Gastrocnemius medialis (tissue), 4 donors: ENCODE measurements at regions not wholly inside any gene's neighbourhood (a gene's known extent, or its start where the extent isn't known, plus 50 kb on each side); places are given as distances from the start of the nearest gene placed in this dataset.

Experiments
- ATAC-seq, 2 donors: fragments of 150-250 bp; one replicate each; pipeline ENCODE4 v1.9.1; 2016
- DNase-seq, 2 donors: peaks; one replicate each; pipeline ENCODE4 v3.0.0-alpha.2; 2019
- H3K27ac ChIP-seq, 4 donors: fragments of 200-600 bp; sonication (generic); 1 replicate in 1 of 4; 2 replicates in 3 of 4; pipeline ENCODE4 v1.5.1; 2016 to 2018; ENCODE audit warnings: mild to moderate bottlenecking in 2 of 4, moderate library complexity in 1 of 4
- H3K27me3 ChIP-seq, 3 donors: fragments of 200-600 bp; sonication (generic) in 2 of 3; 1 replicate in 1 of 3; 2 replicates in 2 of 3; pipeline versions ENCODE4 v1.5.1 to v1.6.0; 2016 to 2019; ENCODE audit warnings: mild to moderate bottlenecking in 1 of 3, moderate library complexity in 1 of 3
- H3K36me3 ChIP-seq, 2 donors: fragments of 200-600 bp; sonication (generic) in 1 of 2; one replicate each; pipeline ENCODE4 v1.5.1; 2017 to 2018
- H3K4me1 ChIP-seq, 2 donors: fragments of 200-600 bp; sonication (generic) in 1 of 2; one replicate each; pipeline ENCODE4 v1.5.1; 2016 to 2017; ENCODE audit warnings: mild to moderate bottlenecking in 2 of 2
- H3K4me3 ChIP-seq, 4 donors: fragments of 200-600 bp; sonication (generic) in 3 of 4; 1 replicate in 1 of 4; 2 replicates in 3 of 4; pipeline ENCODE4 v1.5.1; 2016 to 2019; ENCODE audit warnings: mild to moderate bottlenecking in 2 of 4
- H3K9me3 ChIP-seq, 3 donors: fragments of 200-600 bp; sonication (generic) in 2 of 3; 1 replicate in 1 of 3; 2 replicates in 2 of 3; pipeline ENCODE4 v1.5.1; 2016 to 2019
- CTCF ChIP-seq, 5 experiments: fragments of 450-650 bp in 3 of 5; fragments of 200-600 bp in 2 of 5; sonication (generic) in 2 of 5; IDR thresholded peaks in 4 of 5; conservative IDR thresholded peaks in 1 of 5; 1 replicate in 4 of 5; 2 replicates in 1 of 5; pipeline ENCODE4 v1.5.1; 2016 to 2019; ENCODE audit warnings: antibody characterized with exemption in 5 of 5, mild to moderate bottlenecking in 3 of 5, moderate library complexity in 3 of 5
- POLR2A ChIP-seq, 2 donors: fragments of 450-650 bp; IDR thresholded peaks; one replicate each; pipeline ENCODE4 v1.6.1; 2017; ENCODE audit warnings: antibody characterized with exemption in 2 of 2, mild to moderate bottlenecking in 2 of 2, moderate library complexity in 2 of 2
- in situ Hi-C, 4 donors: fragments of 200-750 bp; cut with MboI; loops; one replicate each; pipeline versions ENCODE4 v1.15.0 to v1.8.0; 2017; ENCODE audit warnings: low sequenced_read_pairs in 4 of 4
- intact Hi-C: fragments of 100-400 bp; cut with DNase I; formaldehyde crosslinking; loops from one replicate; pipeline ENCODE4 v1.15.1; 2023; ENCODE audit warnings: low total_unique reads

- Histone ChIP-seq H3K27ac (no peak overlapping the region), H3K4me1 (no peaks in the 10 kb centered on the region)
- ATAC-seq = no peak
These were observed 149.3 kb upstream of the WNT4 start for GRCh38 chr1:22292011-22292788.

GRCh38 chr1:22295396-22295795 lies 152.5 kb upstream of the WNT4 start:
- H3K27ac ChIP-seq = no peak overlapping the region
- no peaks in the 10 kb centered on the region for H3K36me3 ChIP-seq
- H3K4me1 ChIP-seq = no peaks in the 10 kb centered on the region
- DNase-seq = no peak
- TF ChIP-seq CTCF (IDR thresholded peaks at IDR 0.05 in 4 of 5, conservative IDR thresholded peaks at IDR 0.05 in 1 of 5) (no peak), POLR2A (IDR thresholded peaks at IDR 0.05) (no peak)
- intact Hi-C loops (no loop called here), in situ Hi-C loops (no loop called here)
- ATAC-seq = no peak
- H3K9me3 ChIP-seq = no peaks in the 10 kb centered on the region
- H3K4me3 ChIP-seq = no peak overlapping the region
- peaks cover 8 to 20% (median 20%) of the 10 kb centered on the region in 3 donors for H3K27me3 ChIP-seq

More at GRCh38 chr1:22292011-22292788, 149.3 kb upstream of the WNT4 start:
- TF ChIP-seq POLR2A (IDR thresholded peaks at IDR 0.05) = no peak
- TF ChIP-seq CTCF (IDR thresholded peaks at IDR 0.05 in 4 of 5, conservative IDR thresholded peaks at IDR 0.05 in 1 of 5) = no peak
- no peaks in the 10 kb centered on the region for H3K9me3 ChIP-seq
- H3K36me3 ChIP-seq = no peaks in the 10 kb centered on the region
- no peak for DNase-seq
- in situ Hi-C loops (no loop called here), intact Hi-C loops (no loop called here)
- H3K4me3 ChIP-seq = no peak overlapping the region
- H3K27me3 ChIP-seq = peaks cover 4 to 17% (median 8%) of the 10 kb centered on the region in 3 donors

- intact Hi-C loops = no loop called here
- Histone ChIP-seq H3K27me3 (peaks cover 6 to 20% (median 17%) of the 10 kb centered on the region in 3 donors), H3K4me3 (no peak overlapping the region), H3K27ac (no peak overlapping the region), H3K4me1 (no peaks in the 10 kb centered on the region), H3K9me3 (no peaks in the 10 kb centered on the region), H3K36me3 (no peaks in the 10 kb centered on the region)
- ATAC-seq (no peak), DNase-seq (no peak)
- TF ChIP-seq POLR2A (IDR thresholded peaks at IDR 0.05) (no peak), CTCF (IDR thresholded peaks at IDR 0.05 in 4 of 5, conservative IDR thresholded peaks at IDR 0.05 in 1 of 5) (no peak)
- in situ Hi-C loops = no loop called here
These were observed 153.0 kb upstream of the WNT4 start for GRCh38 chr1:22295856-22296255.

- no peak for TF ChIP-seq CTCF (IDR thresholded peaks at IDR 0.05 in 4 of 5, conservative IDR thresholded peaks at IDR 0.05 in 1 of 5)
- no peak for TF ChIP-seq POLR2A (IDR thresholded peaks at IDR 0.05)
- no peak for ATAC-seq
These were observed 154.0 kb upstream of the WNT4 start for GRCh38 chr1:22296701-22297591.

More at GRCh38 chr1:22296701-22297591, 154.0 kb upstream of the WNT4 start:
- no peak for DNase-seq
- intact Hi-C loops (no loop called here), in situ Hi-C loops (no loop called here)
- Histone ChIP-seq H3K9me3 (no peaks in the 10 kb centered on the region), H3K27me3 (peaks cover 5 to 20% (median 17%) of the 10 kb centered on the region in 3 donors), H3K36me3 (no peaks in the 10 kb centered on the region), H3K27ac (no peak overlapping the region), H3K4me1 (no peaks in the 10 kb centered on the region), H3K4me3 (no peak overlapping the region)
